T-cell (primary cell): ENCODE measurements at regions not wholly inside any gene's neighbourhood (a gene's known extent, or its start where the extent isn't known, plus 50 kb on each side); places are given as distances from the start of the nearest gene placed in this dataset.

Source experiments
- ATAC-seq, 4 experiments: fragments of 200-7000 bp in 3 of 4; fragments of 150-1000 bp in 1 of 4; cut with Tn5 transposase; replicated peaks in 1 of 4; 1 replicate in 3 of 4; 2 replicates in 1 of 4; pipeline ENCODE4 v1.10.0; 2021; ENCODE audit warnings: moderate library complexity in 3 of 4, mild to moderate bottlenecking in 2 of 4, moderate number of reproducible peaks in 1 of 4
- CTCF ChIA-PET, 2 donors: fragments of 300-600 bp; sonication (Branson Sonifier 250); formaldehyde crosslinking; loops; one replicate each; lab custom pipeline; 2022; ENCODE audit warnings: antibody characterized with exemption in 2 of 2; lab: Charles Lee
- POLR2A ChIA-PET, 2 donors: fragments of 300-600 bp; sonication (Branson Sonifier 250); formaldehyde crosslinking; loops; one replicate each; lab custom pipeline; 2022; ENCODE audit warnings: antibody characterized with exemption in 2 of 2; lab: Charles Lee
- DNase-seq, 35 experiments: peaks; one replicate each; pipeline versions ENCODE4 v3.0.0 to v3.0.0-alpha.2; 2013 to 2023
- H3K27ac ChIP-seq: one replicate; pipeline ENCODE4 v1.5.1; 2013; ENCODE audit warnings: low read length
- H3K27me3 ChIP-seq, 2 experiments: replicated peaks in 1 of 2; 1 replicate in 1 of 2; 2 replicates in 1 of 2; pipeline versions ENCODE4 v1.6.1 to v1.7.0; 2013; ENCODE audit warnings: low read length in 1 of 2, mixed read lengths in 1 of 2; ENCODE audit not compliant: control insufficient read depth in 2 of 2, insufficient read depth in 2 of 2; ENCODE audit errors: extremely low read depth in 1 of 2
- H3K36me3 ChIP-seq, 2 donors: 1 replicate in 1 of 2; 2 replicates in 1 of 2; pipeline versions ENCODE4 v1.6.1 to v1.7.0; 2013; ENCODE audit warnings: low read length in 1 of 2; ENCODE audit not compliant: control insufficient read depth in 2 of 2, insufficient read depth in 1 of 2; ENCODE audit errors: extremely low read depth in 1 of 2
- H3K4me1 ChIP-seq, 2 experiments: 1 replicate in 1 of 2; 2 replicates in 1 of 2; pipeline versions ENCODE4 v1.6.1 to v1.7.0; 2013; ENCODE audit warnings: low read length in 2 of 2, mixed read lengths in 1 of 2; ENCODE audit not compliant: insufficient read depth in 2 of 2, control insufficient read depth in 1 of 2; ENCODE audit errors: extremely low read depth in 1 of 2
- H3K4me3 ChIP-seq, 2 donors: 1 replicate in 1 of 2; 2 replicates in 1 of 2; pipeline versions ENCODE4 v1.5.1 to v1.7.0; 2013; ENCODE audit warnings: mild to moderate bottlenecking in 2 of 2, low read length in 1 of 2, moderate library complexity in 1 of 2; ENCODE audit not compliant: control insufficient read depth in 1 of 2; ENCODE audit errors: extremely low read depth in 1 of 2
- H3K9me3 ChIP-seq: 2 replicates; pipeline ENCODE4 v1.7.0; 2013
- H3K27ac Mint-ChIP-seq, 2 donors: one replicate each; pipeline ENCODE4 v1.8.0; 2020 to 2021; ENCODE audit warnings: mild to moderate bottlenecking in 2 of 2, mixed read lengths in 2 of 2
- H3K27me3 Mint-ChIP-seq, 2 donors: one replicate each; pipeline ENCODE4 v1.8.0; 2021 to 2022; ENCODE audit warnings: mixed read lengths in 2 of 2
- H3K36me3 Mint-ChIP-seq: one replicate; pipeline ENCODE4 v1.8.0; 2021; ENCODE audit warnings: mixed read lengths
- H3K4me1 Mint-ChIP-seq, 3 donors: one replicate each; pipeline ENCODE4 v1.8.0; 2020 to 2022; ENCODE audit warnings: mixed read lengths in 3 of 3, mild to moderate bottlenecking in 1 of 3
- H3K4me3 Mint-ChIP-seq, 3 donors: one replicate each; pipeline ENCODE4 v1.8.0; 2020 to 2022; ENCODE audit warnings: mild to moderate bottlenecking in 3 of 3, mixed read lengths in 3 of 3, moderate library complexity in 3 of 3
- H3K9me3 Mint-ChIP-seq, 3 donors: one replicate each; pipeline ENCODE4 v1.8.0; 2020 to 2022; ENCODE audit warnings: mixed read lengths in 3 of 3
- WGBS: methylation state at CpG from one replicate; pipeline ENCODE4 v1.1.5; 2013; ENCODE audit warnings: missing lambda C conversion rate; ENCODE audit not compliant: insufficient coverage; 5-methylcytosine and 5-hydroxymethylcytosine counted together

GRCh38 chr5:67355120-67355713, 158.6 kb upstream of the CD180 start:
- ChIA-PET POLR2A (no interaction called here), CTCF (no interaction called here)
- Mint-ChIP-seq H3K27me3 (peaks cover 0 to 4% of the 10 kb centered on the region in 2 donors), H3K27ac (no peak overlapping the region), H3K4me3 (no peak overlapping the region), H3K4me1 (peaks cover 22 to 26% (median 25%) of the 10 kb centered on the region in 3 donors), H3K9me3 (no peaks in the 10 kb centered on the region), H3K36me3 (no peaks in the 10 kb centered on the region)
- WGBS: no CpG with 5 or more reads among the region's 6 CpGs
- Histone ChIP-seq H3K9me3 (no peaks in the 10 kb centered on the region), H3K27ac (no peak overlapping the region), H3K36me3 (no peaks in the 10 kb centered on the region), H3K4me1 (peaks cover 5 to 6% of the 10 kb centered on the region in 2 experiments), H3K4me3 (no peak overlapping the region), H3K27me3 (no peaks in the 10 kb centered on the region)
- no peak for ATAC-seq
- DNase-seq: no peak

GRCh38 chr5:67353500-67354450, 157.2 kb upstream of the CD180 start:
- ATAC-seq: no peak
- Mint-ChIP-seq H3K9me3 (no peaks in the 10 kb centered on the region), H3K27me3 (peaks cover 0 to 4% of the 10 kb centered on the region in 2 donors), H3K4me1 (peaks cover 23 to 26% (median 25%) of the 10 kb centered on the region in 3 donors), H3K36me3 (no peaks in the 10 kb centered on the region), H3K27ac (no peak overlapping the region), H3K4me3 (no peak overlapping the region)
- Histone ChIP-seq H3K9me3 (no peaks in the 10 kb centered on the region), H3K4me1 (peaks cover 6 to 9% of the 10 kb centered on the region in 2 experiments), H3K27me3 (no peaks in the 10 kb centered on the region), H3K27ac (no peak overlapping the region), H3K36me3 (no peaks in the 10 kb centered on the region), H3K4me3 (no peak overlapping the region)
- no peak for DNase-seq
- POLR2A ChIA-PET: interaction anchor here in 1 of 2 donors (0.5 kb wide), 1 partner anchor 227 kb away, joined by 3 read pairs; no protein-coding TSS in a partner anchor
- 85% methylated on average over 7 of the region's 10 CpGs for WGBS
- CTCF ChIA-PET: no interaction called here

GRCh38 chr5:67350618-67351201, 154.1 kb upstream of the CD180 start:
- no peaks in the 10 kb centered on the region for H3K36me3 ChIP-seq
- ATAC-seq (peak; percentile 65 to 85 (median 78)), DNase-seq (peak in 28 of 35 experiments; percentile 3 to 58 (median 22))
- H3K9me3 Mint-ChIP-seq: peaks cover 0 to 4% (median 2%) of the 10 kb centered on the region in 3 donors
- peak overlapping the region; percentile 20 to 66 for H3K4me3 ChIP-seq
- H3K27ac ChIP-seq: peak overlapping the region; percentile 40
- H3K36me3 Mint-ChIP-seq: no peaks in the 10 kb centered on the region
- H3K4me1 Mint-ChIP-seq: peaks cover 23 to 26% (median 25%) of the 10 kb centered on the region in 3 donors
- 18% methylated on average over 7 of the region's 12 CpGs for WGBS
- no peaks in the 10 kb centered on the region for H3K9me3 ChIP-seq
- H3K27me3 ChIP-seq: no peaks in the 10 kb centered on the region
- ChIA-PET POLR2A (interaction anchor here in 1 of 2 donors (0.6 kb wide), 2 partner anchors 137 to 1029 kb away, joined by 3 to 4 read pairs; no protein-coding TSS in a partner anchor), CTCF (interaction anchor here in 1 of 2 donors (1.1 kb wide), 1 partner anchor 24 kb away, joined by 3 read pairs; no protein-coding TSS in a partner anchor)
- peak overlapping the region; percentile 68 to 75 for H3K27ac Mint-ChIP-seq
- H3K27me3 Mint-ChIP-seq: no peaks in the 10 kb centered on the region
- peak overlapping the region; percentile 69 to 79 (median 74) for H3K4me3 Mint-ChIP-seq
- peaks cover 6 to 9% of the 10 kb centered on the region in 2 experiments for H3K4me1 ChIP-seq

GRCh38 chr5:67350185-67350584, 153.6 kb upstream of the CD180 start:
- Histone ChIP-seq H3K4me3 (peak overlapping the region; percentile 20 to 66), H3K4me1 (peaks cover 6 to 9% of the 10 kb centered on the region in 2 experiments), H3K27ac (peak overlapping the region; percentile 3), H3K27me3 (peaks cover 0 to under 1% of the 10 kb centered on the region in 2 experiments), H3K9me3 (no peaks in the 10 kb centered on the region), H3K36me3 (no peaks in the 10 kb centered on the region)
- peak overlapping the region; percentile 68 to 75 for H3K27ac Mint-ChIP-seq
- H3K9me3 Mint-ChIP-seq: peaks cover 0 to 5% (median 2%) of the 10 kb centered on the region in 3 donors
- DNase-seq (peak in 1 of 35 experiments; percentile 6), ATAC-seq (peak in 1 of 4 experiments; percentile 35)
- ChIA-PET POLR2A (no interaction called here), CTCF (interaction anchor here (0.7 to 1.1 kb wide), 2 partner anchors 25 to 1419 kb away, joined by 3 read pairs; no protein-coding TSS in a partner anchor)
- 17% methylated on average over 2 of the region's 5 CpGs for WGBS
- peak overlapping the region; percentile 69 to 79 (median 74) for H3K4me3 Mint-ChIP-seq
- H3K27me3 Mint-ChIP-seq: no peaks in the 10 kb centered on the region
- peaks cover 23 to 26% (median 25%) of the 10 kb centered on the region in 3 donors for H3K4me1 Mint-ChIP-seq
- H3K36me3 Mint-ChIP-seq: no peaks in the 10 kb centered on the region

GRCh38 chr5:67347821-67348220, 151.2 kb upstream of the CD180 start:
- no peak overlapping the region for H3K4me3 Mint-ChIP-seq
- DNase-seq: no peak
- peaks cover 4 to 16% (median 11%) of the 10 kb centered on the region in 3 donors for H3K9me3 Mint-ChIP-seq
- no peaks in the 10 kb centered on the region for H3K27me3 Mint-ChIP-seq
- H3K27me3 ChIP-seq: peaks cover 0 to 3% of the 10 kb centered on the region in 2 experiments
- H3K4me1 Mint-ChIP-seq: peaks cover 23 to 26% (median 25%) of the 10 kb centered on the region in 3 donors
- peaks cover 6 to 9% of the 10 kb centered on the region in 2 experiments for H3K4me1 ChIP-seq
- H3K4me3 ChIP-seq: no peak overlapping the region
- ATAC-seq: no peak
- CTCF ChIA-PET: interaction anchor here in 1 of 2 donors (0.7 kb wide), 1 partner anchor 17 kb away, joined by 4 read pairs; no protein-coding TSS in a partner anchor
- no peaks in the 10 kb centered on the region for H3K36me3 ChIP-seq
- peaks cover 9% of the 10 kb centered on the region for H3K36me3 Mint-ChIP-seq
- no peak overlapping the region for H3K27ac Mint-ChIP-seq
- no peak overlapping the region for H3K27ac ChIP-seq
- H3K9me3 ChIP-seq: peaks cover 2% of the 10 kb centered on the region
- POLR2A ChIA-PET: no interaction called here

GRCh38 chr5:67346611-67347010, 150.0 kb upstream of the CD180 start:
- WGBS: no CpG with 5 or more reads among the region's 2 CpGs
- H3K27ac ChIP-seq: no peak overlapping the region
- no peak overlapping the region for H3K4me3 Mint-ChIP-seq

More at GRCh38 chr5:67346611-67347010, 150.0 kb upstream of the CD180 start:
- peaks cover 4 to 16% (median 11%) of the 10 kb centered on the region in 3 donors for H3K9me3 Mint-ChIP-seq
- Histone ChIP-seq H3K4me3 (no peak overlapping the region), H3K9me3 (peaks cover 2% of the 10 kb centered on the region), H3K36me3 (no peaks in the 10 kb centered on the region), H3K4me1 (peaks cover 6 to 9% of the 10 kb centered on the region in 2 experiments), H3K27me3 (peaks cover 0 to 3% of the 10 kb centered on the region in 2 experiments)
- no peak overlapping the region for H3K27ac Mint-ChIP-seq
- peaks cover 9% of the 10 kb centered on the region for H3K36me3 Mint-ChIP-seq
- ChIA-PET POLR2A (no interaction called here), CTCF (no interaction called here)
- H3K27me3 Mint-ChIP-seq: no peaks in the 10 kb centered on the region
- DNase-seq: no peak
- ATAC-seq: no peak
- peaks cover 19 to 23% (median 20%) of the 10 kb centered on the region in 3 donors for H3K4me1 Mint-ChIP-seq
